Activated CD4-positive, alpha-beta T cell treated with anti-CD3 and anti-CD28 coated beads, Interleukin-2, Interleukin-4, amounts not matched to agents 100 ng/mL and 50 ng/mL, durations not matched to agents 16 hours and 8 hours (primary cell): ENCODE measurements at regions not wholly inside any gene's neighbourhood (a gene's known extent, or its start where the extent isn't known, plus 50 kb on each side); places are given as distances from the start of the nearest gene placed in this dataset.
"Not testable (repeated sequence)": the region's sequence is repeated elsewhere in the genome, so short reads cannot be mapped to it uniquely, and the experiment has no call there.

Source experiments
- DNase-seq: peaks from one replicate; pipeline ENCODE4 v3.0.0-alpha.2; 2020; ENCODE audit warnings: low spot score

- no peak for DNase-seq
Observed at GRCh38 chr9:31471010-31471409, 913.4 kb upstream of the ACO1 start.

- no peak for DNase-seq
Observed at GRCh38 chr9:31486630-31487029, 897.8 kb upstream of the ACO1 start.

- no peak for DNase-seq
Observed at GRCh38 chr9:31490551-31491106, 893.8 kb upstream of the ACO1 start.

DNA sequence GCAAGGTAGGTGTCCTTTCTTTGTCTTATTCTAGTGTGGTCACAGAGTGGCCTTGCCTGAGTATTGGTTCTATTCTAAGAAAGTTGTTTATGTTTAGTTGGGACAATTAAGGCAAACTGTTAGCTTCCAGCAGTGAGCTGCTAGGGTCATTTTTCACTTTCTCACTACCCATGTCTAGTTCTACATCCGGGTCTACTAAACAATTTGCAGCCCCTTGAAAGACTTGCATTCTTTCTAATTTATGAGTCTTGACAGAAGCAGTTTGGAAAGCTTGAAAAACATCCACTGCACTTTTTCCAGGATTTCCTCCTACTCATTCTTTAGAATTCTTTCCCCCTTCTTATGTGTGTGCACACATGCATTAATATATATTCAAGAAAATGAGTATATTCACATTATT lies 892.2 kb upstream of the ACO1 start:
- no peak for DNase-seq

- no peak for DNase-seq
Observed at GRCh38 chr9:31500422-31500821, 884.0 kb upstream of the ACO1 start.

DNA sequence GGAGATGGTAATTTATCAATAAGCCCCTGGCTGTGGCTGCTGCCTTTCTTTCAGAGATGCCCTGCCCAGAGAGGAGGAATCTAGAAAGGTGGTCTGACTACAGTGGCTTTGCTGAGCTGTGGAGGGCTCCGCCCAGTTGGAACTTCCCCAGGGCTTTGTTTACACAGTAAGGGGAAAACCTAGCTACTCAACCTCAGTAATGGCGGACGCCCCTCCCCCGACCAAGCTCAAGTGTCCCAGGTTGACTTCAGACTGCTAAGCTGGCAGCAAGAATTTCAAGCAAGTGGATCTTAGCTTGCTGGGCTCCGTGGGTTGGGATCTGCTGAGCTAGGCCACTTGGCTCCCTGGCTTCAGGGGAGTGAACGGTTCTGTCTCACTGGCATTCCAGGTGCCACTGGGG lies 865.4 kb upstream of the ACO1 start:
- DNase-seq: no peak

GRCh38 chr9:31519424-31519823 lies 865.0 kb upstream of the ACO1 start:
- no peak for DNase-seq

GRCh38 chr9:31519826-31520225 lies 864.6 kb upstream of the ACO1 start:
- no peak for DNase-seq

GRCh38 chr9:31520301-31521085 lies 864.0 kb upstream of the ACO1 start:
- no peak for DNase-seq

GRCh38 chr9:31535651-31536050 lies 848.8 kb upstream of the ACO1 start:
- no peak for DNase-seq

DNA sequence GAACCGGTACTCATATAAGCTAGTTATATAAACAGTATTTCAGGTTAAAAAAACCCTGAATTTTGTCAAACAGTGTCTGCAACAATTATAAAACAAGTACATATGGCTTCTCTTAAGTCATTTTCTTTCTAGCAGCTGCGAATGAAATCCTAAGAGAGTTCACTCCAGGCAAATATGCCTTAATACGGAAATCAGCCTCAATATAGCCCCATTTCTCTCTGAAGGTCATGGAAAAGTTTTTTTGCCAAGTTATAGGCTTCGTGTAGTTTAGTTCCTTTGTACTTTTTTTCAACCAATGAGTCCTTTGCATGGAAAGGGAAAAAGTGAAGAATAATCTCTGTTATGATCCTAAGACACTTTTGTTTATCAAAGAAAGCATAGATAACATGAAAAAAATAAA lies 848.0 kb upstream of the ACO1 start:
- no peak for DNase-seq

DNA sequence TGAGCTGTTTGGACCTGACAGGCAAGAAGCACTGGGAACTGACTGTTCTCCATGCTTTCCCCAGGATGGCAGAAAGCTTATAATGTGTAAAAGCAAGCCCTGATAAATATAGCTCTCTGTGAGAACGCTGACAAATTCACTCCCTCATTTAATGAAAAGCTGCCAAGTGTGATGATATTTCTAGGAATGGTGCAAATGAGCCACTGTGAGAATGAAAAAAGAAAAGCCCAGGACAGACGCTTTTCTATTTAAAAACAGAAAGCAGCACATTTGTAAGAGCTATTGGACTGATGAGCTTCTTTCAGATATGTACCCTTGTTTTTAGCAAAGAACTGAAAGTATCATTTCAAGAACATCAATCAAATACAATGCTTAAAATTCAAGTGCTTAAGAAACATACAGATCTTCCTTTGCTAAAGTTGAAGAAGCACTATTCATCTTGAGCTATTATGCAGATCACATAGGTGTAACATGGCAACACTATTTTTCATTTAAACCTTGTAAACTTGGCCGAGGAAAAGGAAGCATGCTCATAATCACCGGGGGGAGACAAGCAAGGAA lies 842.6 kb upstream of the ACO1 start:
- no peak for DNase-seq

DNA sequence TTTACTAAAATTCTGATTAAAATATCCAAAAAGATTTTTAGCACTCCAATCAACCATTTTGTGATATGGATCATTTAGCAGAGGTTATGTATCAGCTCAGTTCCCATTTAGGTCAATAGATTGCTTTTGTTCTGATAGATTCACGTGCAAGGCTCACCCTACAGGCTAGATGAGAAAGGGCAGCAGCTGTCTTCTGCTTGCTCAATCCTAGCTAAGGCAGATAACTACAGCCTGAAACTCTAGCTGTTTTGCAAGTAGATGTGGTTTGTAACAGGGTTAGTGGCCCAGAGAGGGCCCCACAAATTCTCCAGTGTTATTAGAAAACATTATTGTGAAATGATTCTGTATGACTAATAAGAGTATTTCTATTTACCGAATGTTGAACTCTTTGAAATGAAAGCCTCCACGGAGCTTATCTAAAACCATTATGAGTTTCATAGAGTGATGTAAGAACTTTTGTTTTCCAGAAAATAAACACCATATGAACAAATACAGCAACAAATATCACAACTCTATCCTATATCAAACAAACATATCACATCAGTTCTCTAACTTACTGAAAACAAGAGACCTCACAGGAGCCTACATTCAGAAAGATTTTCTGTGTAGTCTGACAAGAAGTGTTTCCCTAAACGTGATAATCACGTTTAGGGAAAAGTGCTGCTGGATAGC lies 841.9 kb upstream of the ACO1 start:
- peak; percentile 76 for DNase-seq

GRCh38 chr9:31554941-31555340 lies 829.5 kb upstream of the ACO1 start:
- no peak for DNase-seq

- no peak for DNase-seq
Observed at GRCh38 chr9:31556667-31557463, 827.6 kb upstream of the ACO1 start.

DNA sequence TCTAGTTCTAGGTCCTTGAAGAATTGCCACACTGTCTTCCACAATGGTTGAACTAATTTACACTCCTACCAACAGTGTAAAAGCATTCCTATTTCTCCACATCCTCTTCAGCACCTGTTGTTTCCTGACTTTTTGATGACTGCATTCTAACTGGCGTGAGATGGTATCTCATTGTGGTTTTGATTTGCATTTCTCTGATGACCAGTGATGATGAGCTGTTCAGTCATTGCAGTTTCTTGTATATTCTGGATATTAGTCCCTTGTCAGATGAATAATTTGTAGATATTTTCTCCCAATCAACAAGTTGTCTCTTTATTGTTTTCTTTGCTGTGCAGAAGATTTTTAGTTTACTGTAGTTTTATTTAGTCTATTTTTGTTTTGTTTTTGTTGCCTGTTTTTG lies 812.3 kb upstream of the ACO1 start:
- not testable (repeated sequence) for DNase-seq

GRCh38 chr9:31573561-31573960 lies 810.9 kb upstream of the ACO1 start:
- no peak for DNase-seq

DNA sequence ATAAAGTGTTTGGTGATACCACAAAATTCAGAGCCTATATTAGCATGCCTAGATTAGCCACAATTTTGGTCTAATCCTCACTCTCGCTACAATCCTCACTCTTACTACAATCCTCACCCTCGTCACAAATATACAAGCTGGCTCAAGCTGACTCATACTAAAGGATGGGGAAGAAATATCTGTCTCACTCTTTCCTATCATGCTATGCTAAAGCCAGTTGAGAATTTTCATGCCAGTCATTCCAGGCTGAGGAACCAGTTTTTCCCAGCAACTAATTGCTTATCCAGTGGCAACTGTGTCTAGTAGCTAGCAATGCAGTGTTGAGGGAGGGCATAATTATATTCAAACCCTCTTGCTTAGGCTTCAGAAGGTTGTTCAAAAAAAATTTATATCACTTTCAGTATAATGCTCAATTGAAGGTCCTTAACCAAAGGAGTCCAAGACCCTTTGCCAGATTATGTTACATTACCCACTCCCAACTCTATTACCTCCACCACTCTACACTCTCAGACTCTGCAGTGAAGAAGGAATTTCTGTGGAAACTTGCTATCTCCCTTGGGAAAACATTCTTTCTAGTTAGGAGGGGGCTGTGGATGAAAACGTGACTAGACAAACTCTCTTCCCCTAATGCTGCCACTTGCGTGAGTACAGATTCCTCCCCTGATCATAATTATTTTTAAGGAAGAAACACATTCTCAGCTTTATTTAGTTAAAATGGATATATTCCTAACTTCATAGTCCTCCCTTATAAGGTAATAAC lies 810.3 kb upstream of the ACO1 start:
- no peak for DNase-seq

- DNase-seq: no peak
Observed at GRCh38 chr9:31582071-31582470, 802.4 kb upstream of the ACO1 start.

- no peak for DNase-seq
Observed at GRCh38 chr9:31582561-31582960, 801.9 kb upstream of the ACO1 start.

GRCh38 chr9:31585158-31585557 lies 799.3 kb upstream of the ACO1 start:
- no peak for DNase-seq

DNA sequence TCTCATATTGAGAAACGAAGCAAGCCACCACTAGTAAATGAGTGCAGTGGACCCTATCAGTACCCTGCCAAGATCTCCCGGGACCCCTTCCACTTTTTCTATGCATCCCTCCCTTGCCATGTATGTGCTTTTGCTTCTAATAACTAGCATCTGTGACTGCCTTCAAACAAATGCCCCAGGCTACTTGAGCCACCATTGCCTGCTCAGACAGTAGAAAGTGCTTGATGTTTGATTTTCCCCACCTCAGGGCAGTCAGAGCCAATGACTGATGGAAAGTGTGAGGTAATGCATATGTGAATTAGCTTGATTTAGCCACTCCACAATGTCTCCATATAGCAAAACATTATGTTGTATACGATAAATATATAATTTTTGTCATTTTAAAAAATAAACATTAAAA lies 797.3 kb upstream of the ACO1 start:
- no peak for DNase-seq
